HL-60 (cell line): ENCODE measurements at regions not wholly inside any gene's neighbourhood (a gene's known extent, or its start where the extent isn't known, plus 50 kb on each side); places are given as distances from the start of the nearest gene placed in this dataset.
"Not testable (repeated sequence)": the region's sequence is repeated elsewhere in the genome, so short reads cannot be mapped to it uniquely, and the experiment has no call there.

Experiments
- DNase-seq, 2 experiments: peaks; one replicate each; pipeline ENCODE4 v3.0.0-alpha.2; 2010 to 2020; ENCODE audit warnings: low read depth in 1 of 2, low spot score in 1 of 2
- H3K27ac ChIP-seq: fragments of 250-450 bp; sonication (Bioruptor Pico); replicated peaks from 2 replicates; pipeline ENCODE4 v1.5.1; 2020; ENCODE audit warnings: mild to moderate bottlenecking, moderate library complexity
- H3K27me3 ChIP-seq: fragments of 250-450 bp; sonication (Bioruptor Pico); 2 replicates; pipeline ENCODE4 v1.5.1; 2021; ENCODE audit warnings: mild to moderate bottlenecking, moderate library complexity; ENCODE audit not compliant: insufficient read depth, poor library complexity, severe bottlenecking
- H3K4me3 ChIP-seq: replicated peaks from 2 replicates; pipeline ENCODE4 v1.5.1; 2011; ENCODE audit warnings: mild to moderate bottlenecking, control low read depth, low read length; ENCODE audit not compliant: insufficient read depth
- CTCF ChIP-seq: IDR thresholded peaks from one replicate; pipeline ENCODE4 v1.5.1; 2011; ENCODE audit warnings: low read length, control low read depth, inconsistent platforms; ENCODE audit not compliant: insufficient read depth
- GABPA ChIP-seq: IDR thresholded peaks from 2 replicates; pipeline ENCODE4 v1.6.1; 2012; ENCODE audit warnings: low read depth
- POLR2AphosphoS5 ChIP-seq: IDR thresholded peaks from 2 replicates; pipeline ENCODE4 v1.6.1; 2012; ENCODE audit warnings: low read depth
- REST ChIP-seq: IDR thresholded peaks from 2 replicates; pipeline ENCODE4 v1.6.1; 2012; ENCODE audit warnings: low read depth; ENCODE audit not compliant: insufficient replicate concordance
- SPI1 ChIP-seq: IDR thresholded peaks from 2 replicates; pipeline ENCODE4 v1.6.1; 2012; ENCODE audit warnings: low read depth, mild to moderate bottlenecking, borderline replicate concordance

DNA sequence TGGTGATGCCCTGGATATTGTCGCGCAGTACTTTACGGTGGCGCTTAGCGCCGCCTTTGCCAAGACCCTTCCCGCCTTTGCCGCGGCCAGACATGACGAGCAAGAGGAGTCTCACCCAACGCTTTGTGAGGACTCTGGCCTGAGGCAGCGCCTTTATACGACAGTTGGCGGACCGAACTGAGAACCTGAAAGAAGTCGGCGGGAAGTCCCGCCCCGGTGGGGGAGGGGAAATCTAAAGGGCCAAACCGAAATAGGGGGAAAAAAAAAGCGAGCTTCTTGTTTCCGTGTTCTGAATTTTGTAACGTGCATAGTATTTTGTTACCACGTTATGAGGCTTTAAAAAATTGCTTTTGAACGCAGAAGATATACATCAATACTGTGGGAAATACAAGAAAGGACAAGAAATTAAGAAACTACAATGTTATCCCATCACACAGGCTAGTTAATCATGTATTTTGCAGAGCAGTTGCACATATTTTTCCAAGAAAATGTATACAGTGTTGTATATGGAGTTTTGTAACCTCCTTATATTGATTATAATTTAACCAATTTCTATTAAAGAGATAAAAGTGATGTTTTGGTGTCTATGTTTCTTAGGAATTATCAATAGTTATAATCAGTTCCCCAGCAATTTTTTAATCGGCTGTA, 80.6 kb downstream of the OR2B2 start:
- peak; percentile 63 to 88 for DNase-seq

GRCh38 chr6:27830600-27831433, 81.4 kb downstream of the OR2B2 start:
- peak; percentile 50 to 66 for DNase-seq
- TF ChIP-seq REST: peak; percentile 40
- Histone ChIP-seq H3K27ac (peak overlapping the region; percentile 89), H3K4me3 (peak overlapping the region; percentile 45)
- not testable (repeated sequence) for H3K27me3 ChIP-seq

More for the DNA sequence above, 80.6 kb downstream of the OR2B2 start:
- peak; percentile 63; the same call in 1 of the 2 replicates for TF ChIP-seq POLR2AphosphoS5
- 0 out of 2 replicates have a peak, but pooled peaks have one; percentile 23 for TF ChIP-seq GABPA
- peak; percentile 22 for TF ChIP-seq REST
- peak overlapping the region; percentile 99 for H3K27ac ChIP-seq
- H3K4me3 ChIP-seq, H3K27me3 ChIP-seq: not testable (repeated sequence)

- no peaks in the 10 kb centered on the region for H3K27me3 ChIP-seq
- no peak for TF ChIP-seq POLR2AphosphoS5
- no peak for TF ChIP-seq SPI1
- TF ChIP-seq CTCF: no peak
- no peak for TF ChIP-seq REST
- H3K27ac ChIP-seq: peak overlapping the region; percentile 89
- peak overlapping the region; percentile 45 for H3K4me3 ChIP-seq
- DNase-seq: no peak
Observed at GRCh38 chr6:27830212-27830599, 82.0 kb downstream of the OR2B2 start.
